ENCODE measurements at regions not wholly inside any gene's neighbourhood (a gene's known extent, or its start where the extent isn't known, plus 50 kb on each side); places are given as distances from the start of the nearest gene placed in this dataset.

GRCh38 chr11:93032580-93032979 is 63.1 kb downstream of the MTNR1B start:
- no peak overlapping the region for H2AFZ ChIP-seq (ENCODE audit: control insufficient read depth, low read depth, low read length)
- no peaks in the 10 kb centered on the region for H3K36me3 ChIP-seq (ENCODE audit: control insufficient read depth in 2 of 2, insufficient read depth in 2 of 2, low read length in 1 of 2)
- no peak overlapping the region for H3K4me3 ChIP-seq
- H3K27me3 ChIP-seq (replicated peaks in 1 of 2; ENCODE audit: control insufficient read depth in 2 of 2, insufficient read depth in 2 of 2, low read length in 1 of 2) = no peaks in the 10 kb centered on the region
- no peak for TF ChIP-seq NRF1 (conservative IDR thresholded peaks at IDR 0.05; ENCODE audit: low read depth, low read length)
- no peak for TF ChIP-seq CBX3 (IDR thresholded peaks at IDR 0.05; ENCODE audit: borderline replicate concordance, low read depth)
- TF ChIP-seq EP300 (IDR thresholded peaks at IDR 0.05; ENCODE audit: borderline replicate concordance in 1 of 2, control insufficient read depth in 1 of 2, low read depth in 2 of 2, low read length in 2 of 2) = no peak
- no peak for TF ChIP-seq MXI1 (IDR thresholded peaks at IDR 0.05; ENCODE audit: low read depth, low read length)
- no peak for TF ChIP-seq MTA3 (IDR thresholded peaks at IDR 0.05; ENCODE audit: borderline replicate concordance, low read length)
- TF ChIP-seq ZNF622 (IDR thresholded peaks at IDR 0.05) = no peak
- TF ChIP-seq RBBP5 (conservative IDR thresholded peaks at IDR 0.05) = no peak
- TF ChIP-seq ZNF207 (IDR thresholded peaks at IDR 0.05; ENCODE audit: borderline replicate concordance) = no peak
- no peak for TF ChIP-seq RUNX3 (IDR thresholded peaks at IDR 0.05; ENCODE audit: low read length)
- TF ChIP-seq, protein P1, sequence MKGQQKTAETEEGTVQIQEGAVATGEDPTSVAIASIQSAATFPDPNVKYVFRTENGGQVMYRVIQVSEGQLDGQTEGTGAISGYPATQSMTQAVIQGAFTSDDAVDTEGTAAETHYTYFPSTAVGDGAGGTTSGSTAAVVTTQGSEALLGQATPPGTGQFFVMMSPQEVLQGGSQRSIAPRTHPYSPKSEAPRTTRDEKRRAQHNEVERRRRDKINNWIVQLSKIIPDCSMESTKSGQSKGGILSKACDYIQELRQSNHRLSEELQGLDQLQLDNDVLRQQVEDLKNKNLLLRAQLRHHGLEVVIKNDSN (IDR thresholded peaks at IDR 0.05; ENCODE audit: borderline replicate concordance, extremely low read length, insufficient read depth, low read depth, low read length) = no peak
- no peak for TF ChIP-seq CREB1 (IDR thresholded peaks at IDR 0.05; ENCODE audit: low read depth)
- ChIA-PET RAD21 (ENCODE audit: unreplicated experiment) (no interaction called here), POLR2A (no interaction called here), SMC1A (ENCODE audit: uncharacterized antibody, unreplicated experiment) (no interaction called here), CTCF (interaction anchor here (0.6 kb wide), 1 partner anchor 202 kb away, joined by 3 read pairs; no protein-coding TSS in a partner anchor)
- FAIRE-seq (no peak), ATAC-seq (no peak), DNase-seq (ENCODE audit: low read depth, low spot score) (no peak)
- WGBS (ENCODE audit: insufficient coverage, insufficient replicate concordance, low lambda C conversion rate, missing lambda C conversion rate) = 32% methylated on average over 2 of the region's 2 CpGs
- H3K4me1 ChIP-seq (ENCODE audit: control insufficient read depth, insufficient read depth, low read length) = no peaks in the 10 kb centered on the region
- in situ Hi-C loops (cut with MboI) (no loop called here), intact Hi-C loops (cut with micrococcal nuclease; ENCODE audit: unreplicated experiment) (no loop called here)
- no peaks in the 10 kb centered on the region for H4K20me1 ChIP-seq (ENCODE audit: control insufficient read depth, insufficient read depth)
- H3K9me3 ChIP-seq (replicated peaks; ENCODE audit: control insufficient read depth, insufficient read depth, low read length) = no peaks in the 10 kb centered on the region
- H3K9ac ChIP-seq (ENCODE audit: control insufficient read depth, insufficient read depth, low read length) = no peak overlapping the region
- H3K79me2 ChIP-seq (ENCODE audit: control insufficient read depth, insufficient read depth, low read length) = no peaks in the 10 kb centered on the region
- no peak overlapping the region for H3K4me2 ChIP-seq (ENCODE audit: control insufficient read depth, insufficient read depth)
- H3K27ac ChIP-seq (ENCODE audit: control insufficient read depth, insufficient read depth) = no peak overlapping the region
- no TSS peak for BruUV-seq (replicated peaks)

Measured in GM12878 (cell line).